Fibroblast of villous mesenchyme (primary cell): ENCODE measurements at regions not wholly inside any gene's neighbourhood (a gene's known extent, or its start where the extent isn't known, plus 50 kb on each side); places are given as distances from the start of the nearest gene placed in this dataset.

Experiments used
- DNase-seq: peaks from one replicate; pipeline ENCODE4 v3.0.0-alpha.2; 2010; ENCODE audit warnings: low read depth
- H3K4me3 ChIP-seq: 2 replicates; pipeline ENCODE4 v1.5.1; 2011; ENCODE audit warnings: low read depth, mild to moderate bottlenecking, low read length
- TF ChIP-seq, protein P1 (sequence below): IDR thresholded peaks from 2 replicates; pipeline ENCODE4 v1.5.1; 2012; ENCODE audit warnings: low read depth, mild to moderate bottlenecking, low read length; ENCODE audit not compliant: insufficient read depth

DNA sequence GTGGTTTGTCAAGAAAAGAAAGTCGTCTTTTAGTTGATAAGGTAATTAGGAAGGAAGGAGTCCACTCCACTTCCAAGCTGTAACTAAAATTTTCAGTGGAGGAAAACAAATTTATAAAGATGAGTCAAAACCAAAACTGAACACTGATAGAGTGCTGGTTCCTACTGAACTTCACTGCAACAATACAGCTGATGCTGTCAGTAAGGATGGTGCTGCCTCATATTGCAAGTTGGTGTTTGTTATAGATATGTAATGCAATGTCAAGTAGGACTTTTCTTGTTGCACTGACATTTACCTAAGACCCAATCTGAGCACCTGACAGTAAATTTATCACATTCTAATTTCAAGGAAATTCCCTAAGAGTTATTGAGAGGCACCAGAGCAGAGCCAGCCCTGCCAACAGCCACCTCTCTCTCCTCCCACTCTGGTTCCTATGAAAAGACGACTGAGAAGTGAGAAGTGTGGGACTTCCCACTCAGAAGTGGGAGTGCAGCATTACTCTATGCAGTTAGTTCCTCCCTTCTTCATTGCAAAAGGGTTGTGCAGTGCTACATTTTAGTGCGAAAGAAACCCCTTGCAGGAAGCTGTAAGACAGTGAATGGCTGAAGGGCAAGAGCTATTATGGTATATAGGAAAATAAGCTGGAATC, 350.8 kb downstream of the NFIB start:
- TF ChIP-seq, protein P1, sequence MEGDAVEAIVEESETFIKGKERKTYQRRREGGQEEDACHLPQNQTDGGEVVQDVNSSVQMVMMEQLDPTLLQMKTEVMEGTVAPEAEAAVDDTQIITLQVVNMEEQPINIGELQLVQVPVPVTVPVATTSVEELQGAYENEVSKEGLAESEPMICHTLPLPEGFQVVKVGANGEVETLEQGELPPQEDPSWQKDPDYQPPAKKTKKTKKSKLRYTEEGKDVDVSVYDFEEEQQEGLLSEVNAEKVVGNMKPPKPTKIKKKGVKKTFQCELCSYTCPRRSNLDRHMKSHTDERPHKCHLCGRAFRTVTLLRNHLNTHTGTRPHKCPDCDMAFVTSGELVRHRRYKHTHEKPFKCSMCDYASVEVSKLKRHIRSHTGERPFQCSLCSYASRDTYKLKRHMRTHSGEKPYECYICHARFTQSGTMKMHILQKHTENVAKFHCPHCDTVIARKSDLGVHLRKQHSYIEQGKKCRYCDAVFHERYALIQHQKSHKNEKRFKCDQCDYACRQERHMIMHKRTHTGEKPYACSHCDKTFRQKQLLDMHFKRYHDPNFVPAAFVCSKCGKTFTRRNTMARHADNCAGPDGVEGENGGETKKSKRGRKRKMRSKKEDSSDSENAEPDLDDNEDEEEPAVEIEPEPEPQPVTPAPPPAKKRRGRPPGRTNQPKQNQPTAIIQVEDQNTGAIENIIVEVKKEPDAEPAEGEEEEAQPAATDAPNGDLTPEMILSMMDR = no peak
- no peak overlapping the region for H3K4me3 ChIP-seq
- DNase-seq = no peak

DNA sequence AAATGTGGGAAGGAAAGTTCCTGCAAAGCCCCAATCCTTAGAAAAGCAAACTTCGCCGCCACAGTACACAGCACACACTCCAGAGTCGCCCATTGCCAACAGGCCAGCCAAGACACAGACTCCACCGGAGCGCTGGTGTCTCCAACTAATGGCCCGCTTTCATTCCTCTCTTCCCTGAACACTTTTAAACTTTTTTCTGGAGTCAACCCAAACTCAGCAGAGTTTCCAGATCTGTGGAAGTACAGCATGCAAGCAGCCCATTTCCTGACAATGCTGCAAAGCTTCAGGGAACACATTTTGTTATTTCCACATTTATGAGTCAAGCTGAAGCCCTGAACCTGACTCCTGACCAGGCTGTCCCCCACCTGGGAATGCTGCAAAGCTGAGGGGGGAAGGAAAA, 351.9 kb downstream of the NFIB start:
- TF ChIP-seq, protein P1 = no peak
- no peak overlapping the region for H3K4me3 ChIP-seq
- DNase-seq = no peak

DNA sequence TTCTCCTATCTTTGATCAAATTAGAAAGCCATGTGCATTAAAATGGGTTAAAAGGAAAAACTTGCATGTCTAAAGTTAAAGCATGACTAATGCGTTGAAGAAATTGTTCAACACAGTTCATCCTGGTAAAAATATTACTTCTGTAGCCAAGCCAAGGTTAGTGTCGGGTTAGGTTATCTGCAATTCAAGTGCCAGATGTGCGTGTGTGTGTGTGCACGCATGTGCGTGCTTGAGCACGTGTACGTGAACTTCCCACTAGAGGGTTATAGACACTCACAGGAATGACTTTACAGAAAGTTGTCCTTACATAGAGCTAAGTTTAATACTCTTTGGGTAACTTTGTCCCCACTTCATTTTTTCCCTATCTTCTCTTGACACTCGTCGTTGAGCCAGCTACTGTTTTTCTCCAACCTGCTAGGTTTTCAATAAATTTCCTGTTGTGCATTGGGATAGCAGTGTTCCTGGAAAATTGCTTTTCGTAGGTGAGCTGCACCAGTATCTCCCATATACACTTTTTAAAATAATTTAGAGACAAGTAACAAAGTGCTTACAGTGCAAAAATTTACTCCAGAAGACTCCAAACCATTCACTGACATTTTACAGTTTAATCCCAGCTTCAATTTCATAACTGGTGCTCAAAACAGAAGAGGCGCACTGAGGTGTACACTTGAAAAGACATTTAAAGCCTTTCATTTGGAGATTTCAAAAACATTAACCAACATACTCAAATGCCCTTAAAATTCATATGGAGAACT, 353.8 kb downstream of the NFIB start:
- TF ChIP-seq, protein P1 = no peak
- H3K4me3 ChIP-seq = no peak overlapping the region
- DNase-seq = no peak

DNA sequence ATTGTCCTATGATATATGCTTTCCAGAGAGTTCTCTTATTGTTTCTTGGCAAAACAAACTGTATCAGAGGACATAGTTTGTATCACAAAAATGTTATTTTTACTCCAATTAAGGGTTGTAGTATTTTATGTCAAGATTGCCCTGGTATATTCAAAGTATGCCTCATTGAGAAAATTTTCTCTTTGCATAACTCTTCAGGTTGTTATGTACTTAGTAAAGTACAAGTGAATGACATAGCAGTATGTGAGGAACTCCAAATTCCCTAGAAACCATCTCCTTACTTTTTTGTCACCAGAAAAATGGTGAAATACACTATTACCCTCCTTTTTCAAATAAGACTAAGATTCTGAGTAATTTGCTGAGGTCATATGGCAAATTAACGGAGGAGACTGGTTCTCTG, 355.3 kb downstream of the NFIB start:
- H3K4me3 ChIP-seq = no peak overlapping the region
- TF ChIP-seq, protein P1 = no peak
- no peak for DNase-seq

DNA sequence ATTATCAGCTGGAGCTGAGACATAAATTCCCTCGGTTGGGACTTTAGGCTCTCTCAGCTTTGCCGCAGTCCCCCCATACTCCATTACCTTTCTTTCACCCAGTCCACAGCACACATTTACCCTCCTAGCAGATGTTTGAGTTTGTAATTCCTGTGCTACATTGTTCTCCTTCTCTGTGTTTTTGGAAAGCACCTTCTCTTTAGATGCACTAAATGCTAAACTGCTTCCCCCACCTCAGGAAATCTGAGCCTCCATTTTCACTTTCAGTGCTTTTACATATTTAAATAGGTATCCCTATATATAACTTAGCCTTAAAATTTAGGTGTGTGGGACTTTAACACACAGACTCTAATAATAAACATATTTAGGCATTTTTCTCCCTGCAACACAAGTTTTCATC, 356.9 kb downstream of the NFIB start:
- no peak for DNase-seq
- no peak overlapping the region for H3K4me3 ChIP-seq
- TF ChIP-seq, protein P1 = no peak

DNA sequence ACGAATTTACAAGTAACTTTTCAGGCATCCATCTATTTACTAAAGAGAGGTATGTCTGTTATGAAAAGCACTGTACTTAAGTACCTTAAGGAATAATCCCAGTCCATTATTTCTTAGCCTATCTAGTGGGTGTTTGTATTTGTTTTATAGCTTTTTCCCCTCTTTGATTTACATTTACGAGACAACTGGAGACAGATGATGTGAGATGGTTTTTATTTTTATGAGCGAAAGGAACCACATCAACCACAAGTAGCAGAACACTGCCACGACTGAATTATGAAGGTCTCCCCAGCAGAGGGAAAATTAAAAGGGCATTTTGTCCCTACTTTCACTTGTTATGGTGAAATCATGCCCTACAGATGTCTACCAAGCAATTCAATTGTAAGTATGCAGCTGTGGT, 357.8 kb downstream of the NFIB start:
- peak; percentile 83 for DNase-seq
- no peak overlapping the region for H3K4me3 ChIP-seq
- TF ChIP-seq, protein P1 = peak; percentile 5
